ENCODE measurements at regions not wholly inside any gene's neighbourhood (a gene's known extent, or its start where the extent isn't known, plus 50 kb on each side); places are given as distances from the start of the nearest gene placed in this dataset.
A peak's percentile ranks its signal among the peaks of the same experiment; 100 is the strongest.

GRCh38 chr10:88222881-88223280 is 359.5 kb downstream of the PTEN start:
- peaks cover 7% of the 10 kb centered on the region for H3K4me1 ChIP-seq (ENCODE audit: control insufficient read depth, extremely low read depth, insufficient read depth, low read length)
- peak; percentile 51 for FAIRE-seq
- no peak overlapping the region for H3K4me2 ChIP-seq (ENCODE audit: control insufficient read depth, extremely low read depth, insufficient read depth, low read depth, low read length)
- no peaks in the 10 kb centered on the region for H3K9me1 ChIP-seq (ENCODE audit: control insufficient read depth, extremely low read depth, insufficient read depth, low read length)
- H4K20me1 ChIP-seq (ENCODE audit: control insufficient read depth, extremely low read depth, insufficient read depth, low read length): no peaks in the 10 kb centered on the region
- no peaks in the 10 kb centered on the region for H3K79me2 ChIP-seq (ENCODE audit: control insufficient read depth, insufficient read depth, low read length)
- TF ChIP-seq EZH2 (IDR thresholded peaks at IDR 0.05; ENCODE audit: low read length): no peak
- TF ChIP-seq CTCF (optimal IDR thresholded peaks at IDR 0.05 in 1 of 3, IDR thresholded peaks at IDR 0.05 in 1 of 3, conservative IDR thresholded peaks at IDR 0.05 in 1 of 3; ENCODE audit: extremely low read depth in 1 of 3, insufficient read depth in 2 of 3, low read length in 3 of 3): no peak
- no peak overlapping the region for H2AFZ ChIP-seq (ENCODE audit: control insufficient read depth, low read length)
- H3K9me3 ChIP-seq (ENCODE audit: control insufficient read depth, low read depth, low read length): no peaks in the 10 kb centered on the region
- no peaks in the 10 kb centered on the region for H3K36me3 ChIP-seq (ENCODE audit: control insufficient read depth in 2 of 2, extremely low read depth in 1 of 2, insufficient read depth in 2 of 2, low read length in 2 of 2)
- H3K27me3 ChIP-seq (ENCODE audit: control insufficient read depth, extremely low read depth, insufficient read depth, low read length): no peaks in the 10 kb centered on the region
- H3K4me3 ChIP-seq (ENCODE audit: control insufficient read depth in 2 of 3, extremely low read depth in 1 of 3, insufficient read depth in 2 of 3, low read depth in 1 of 3, low read length in 3 of 3): no peak overlapping the region
- dilution Hi-C loops (cut with MboI; ENCODE audit: extremely low pct_ligation_motif_present, low sequenced_read_pairs): no loop called here
- H3K9ac ChIP-seq (ENCODE audit: control insufficient read depth, extremely low read depth, insufficient read depth, low read length): no peak overlapping the region
- no peak for DNase-seq (ENCODE audit: low read depth, low spot score)
- H3K27ac ChIP-seq (ENCODE audit: control insufficient read depth, insufficient read depth, low read length): no peak overlapping the region
